ENCODE measurements at regions not wholly inside any gene's neighbourhood (a gene's known extent, or its start where the extent isn't known, plus 50 kb on each side); places are given as distances from the start of the nearest gene placed in this dataset.

DNA sequence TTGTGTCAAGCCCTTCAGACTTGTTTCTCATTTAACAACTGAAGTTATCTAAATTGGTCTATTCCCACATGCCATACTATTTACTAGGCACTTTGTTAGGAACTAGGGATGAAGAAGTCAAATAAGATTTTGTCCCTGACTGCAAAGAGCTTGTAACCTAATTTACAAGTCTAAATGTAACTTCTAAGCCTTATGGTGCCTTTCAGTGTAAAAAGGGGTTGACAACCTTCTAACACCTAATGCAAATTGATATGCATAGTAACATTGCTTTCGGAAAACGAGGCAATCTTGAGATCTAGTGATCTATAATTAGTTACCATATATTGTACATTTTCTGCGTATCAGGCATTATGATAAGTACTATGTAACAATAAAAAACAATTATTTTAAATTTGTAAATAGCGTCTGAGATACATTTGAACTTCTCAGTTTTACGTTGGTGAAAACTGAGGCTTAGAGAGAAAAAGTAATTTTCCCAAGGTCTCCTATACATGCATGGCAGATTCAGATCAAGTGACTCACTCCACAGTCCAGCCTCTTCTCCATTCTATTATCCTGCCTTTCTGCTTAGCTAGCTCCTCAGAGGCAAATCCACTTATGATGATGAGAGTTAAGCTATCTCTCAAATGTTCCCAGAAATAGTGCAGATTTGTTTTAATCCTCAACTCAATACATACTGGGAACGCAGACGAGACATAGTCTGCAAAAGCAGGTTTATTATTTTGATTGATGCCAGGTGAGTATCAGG, 764.9 kb upstream of the SLITRK5 start:
- Histone ChIP-seq H3K4me1 (ENCODE audit: insufficient read depth, low read length, severe bottlenecking) (no peaks in the 10 kb centered on the region), H3K9me3 (ENCODE audit: low read length) (no peaks in the 10 kb centered on the region)

DNA sequence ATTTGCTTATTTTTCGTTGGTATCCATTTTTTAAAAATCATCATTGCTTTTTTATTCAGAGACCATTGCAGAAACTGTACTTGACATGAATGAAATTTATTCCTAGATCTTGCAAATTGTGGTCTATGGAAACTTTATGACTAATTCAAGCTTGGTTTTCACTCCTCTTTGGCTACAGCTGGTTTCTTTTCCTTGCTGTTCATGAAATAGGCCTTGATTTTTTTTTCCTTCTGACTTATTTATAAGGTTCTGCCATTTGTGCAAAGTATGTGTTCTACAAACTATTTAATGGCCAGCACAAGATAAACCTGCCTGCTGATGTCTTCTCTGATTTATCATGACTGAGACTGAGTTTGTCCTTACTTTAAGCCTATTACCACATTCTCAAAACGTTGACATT, 764.0 kb upstream of the SLITRK5 start:
- H3F3A ChIP-seq (ENCODE audit: insufficient read depth, low read length): no peaks in the 10 kb centered on the region
- H3K9ac ChIP-seq (ENCODE audit: low read length): no peak overlapping the region
- H3K27me3 ChIP-seq (ENCODE audit: insufficient read depth, low read length): no peaks in the 10 kb centered on the region
- H2AFZ ChIP-seq (ENCODE audit: low read length): no peak overlapping the region
- H3K4me3 ChIP-seq (ENCODE audit: low read depth, low read length, poor library complexity, severe bottlenecking): no peak overlapping the region
- no peaks in the 10 kb centered on the region for H3K4me1 ChIP-seq (ENCODE audit: insufficient read depth, low read length, severe bottlenecking)
- H3K79me2 ChIP-seq (ENCODE audit: insufficient read depth, low read length): no peaks in the 10 kb centered on the region
- no peak for TF ChIP-seq EZH2 (IDR thresholded peaks at IDR 0.05; ENCODE audit: borderline replicate concordance, low read length)
- TF ChIP-seq, protein P1, sequence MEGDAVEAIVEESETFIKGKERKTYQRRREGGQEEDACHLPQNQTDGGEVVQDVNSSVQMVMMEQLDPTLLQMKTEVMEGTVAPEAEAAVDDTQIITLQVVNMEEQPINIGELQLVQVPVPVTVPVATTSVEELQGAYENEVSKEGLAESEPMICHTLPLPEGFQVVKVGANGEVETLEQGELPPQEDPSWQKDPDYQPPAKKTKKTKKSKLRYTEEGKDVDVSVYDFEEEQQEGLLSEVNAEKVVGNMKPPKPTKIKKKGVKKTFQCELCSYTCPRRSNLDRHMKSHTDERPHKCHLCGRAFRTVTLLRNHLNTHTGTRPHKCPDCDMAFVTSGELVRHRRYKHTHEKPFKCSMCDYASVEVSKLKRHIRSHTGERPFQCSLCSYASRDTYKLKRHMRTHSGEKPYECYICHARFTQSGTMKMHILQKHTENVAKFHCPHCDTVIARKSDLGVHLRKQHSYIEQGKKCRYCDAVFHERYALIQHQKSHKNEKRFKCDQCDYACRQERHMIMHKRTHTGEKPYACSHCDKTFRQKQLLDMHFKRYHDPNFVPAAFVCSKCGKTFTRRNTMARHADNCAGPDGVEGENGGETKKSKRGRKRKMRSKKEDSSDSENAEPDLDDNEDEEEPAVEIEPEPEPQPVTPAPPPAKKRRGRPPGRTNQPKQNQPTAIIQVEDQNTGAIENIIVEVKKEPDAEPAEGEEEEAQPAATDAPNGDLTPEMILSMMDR (IDR thresholded peaks at IDR 0.05; ENCODE audit: low read length): no peak
- H3K9me2 ChIP-seq (ENCODE audit: low read depth, low read length): no peaks in the 10 kb centered on the region
- no peaks in the 10 kb centered on the region for H3K36me3 ChIP-seq (ENCODE audit: insufficient read depth, low read length)
- no peak overlapping the region for H3K27ac ChIP-seq (ENCODE audit: low read depth, low read length, poor library complexity, severe bottlenecking)
- no peaks in the 10 kb centered on the region for H3K9me3 ChIP-seq (ENCODE audit: low read length)
- no peak overlapping the region for H3K4me2 ChIP-seq (ENCODE audit: low read length)
- H4K20me1 ChIP-seq (ENCODE audit: insufficient read depth, low read length): no peaks in the 10 kb centered on the region

More for the DNA sequence above, 764.9 kb upstream of the SLITRK5 start:
- Histone ChIP-seq H3K9ac (ENCODE audit: low read length) (no peak overlapping the region), H3K9me2 (ENCODE audit: low read depth, low read length) (no peaks in the 10 kb centered on the region), H3K27me3 (ENCODE audit: insufficient read depth, low read length) (no peaks in the 10 kb centered on the region), H3K27ac (ENCODE audit: low read depth, low read length, poor library complexity, severe bottlenecking) (no peak overlapping the region), H3K4me3 (ENCODE audit: low read depth, low read length, poor library complexity, severe bottlenecking) (no peak overlapping the region), H3K79me2 (ENCODE audit: insufficient read depth, low read length) (no peaks in the 10 kb centered on the region), H2AFZ (ENCODE audit: low read length) (no peak overlapping the region), H4K20me1 (ENCODE audit: insufficient read depth, low read length) (no peaks in the 10 kb centered on the region), H3K36me3 (ENCODE audit: insufficient read depth, low read length) (no peaks in the 10 kb centered on the region), H3F3A (ENCODE audit: insufficient read depth, low read length) (no peaks in the 10 kb centered on the region), H3K4me2 (ENCODE audit: low read length) (no peak overlapping the region)
- TF ChIP-seq EZH2 (IDR thresholded peaks at IDR 0.05; ENCODE audit: borderline replicate concordance, low read length): no peak
- TF ChIP-seq, protein P1 (IDR thresholded peaks at IDR 0.05; ENCODE audit: low read length): no peak

DNA sequence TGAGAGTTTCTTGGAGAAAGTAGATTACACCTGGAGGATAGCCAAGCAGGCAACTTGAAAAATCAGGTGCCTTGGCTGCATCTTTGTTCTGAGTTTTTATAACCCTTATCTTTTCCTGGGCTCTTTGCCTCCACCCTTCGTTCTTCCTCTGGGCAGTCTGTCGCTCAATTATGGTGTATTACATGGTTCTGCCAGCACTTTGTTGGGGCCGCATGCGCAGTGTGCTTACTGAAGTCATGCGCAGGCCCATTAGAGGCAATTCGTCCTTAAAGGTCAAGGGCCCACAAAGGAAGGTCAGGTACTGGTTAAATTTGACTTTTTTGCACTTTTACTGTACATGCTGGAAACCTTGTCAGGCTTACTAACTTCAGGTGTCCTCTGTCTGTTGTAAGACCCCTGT, 761.9 kb upstream of the SLITRK5 start:
- H3K36me3 ChIP-seq (ENCODE audit: insufficient read depth, low read length): no peaks in the 10 kb centered on the region
- no peaks in the 10 kb centered on the region for H3K27me3 ChIP-seq (ENCODE audit: insufficient read depth, low read length)
- no peak overlapping the region for H3K4me3 ChIP-seq (ENCODE audit: low read depth, low read length, poor library complexity, severe bottlenecking)

More for the DNA sequence above, 761.9 kb upstream of the SLITRK5 start:
- no peaks in the 10 kb centered on the region for H4K20me1 ChIP-seq (ENCODE audit: insufficient read depth, low read length)
- H3K27ac ChIP-seq (ENCODE audit: low read depth, low read length, poor library complexity, severe bottlenecking): no peak overlapping the region
- H3F3A ChIP-seq (ENCODE audit: insufficient read depth, low read length): no peaks in the 10 kb centered on the region
- H3K9me2 ChIP-seq (ENCODE audit: low read depth, low read length): no peaks in the 10 kb centered on the region
- TF ChIP-seq, protein P1 (IDR thresholded peaks at IDR 0.05; ENCODE audit: low read length): no peak
- TF ChIP-seq EZH2 (IDR thresholded peaks at IDR 0.05; ENCODE audit: borderline replicate concordance, low read length): no peak
- H3K9me3 ChIP-seq (ENCODE audit: low read length): no peaks in the 10 kb centered on the region
- no peak overlapping the region for H2AFZ ChIP-seq (ENCODE audit: low read length)
- H3K9ac ChIP-seq (ENCODE audit: low read length): no peak overlapping the region
- no peaks in the 10 kb centered on the region for H3K4me1 ChIP-seq (ENCODE audit: insufficient read depth, low read length, severe bottlenecking)
- no peaks in the 10 kb centered on the region for H3K79me2 ChIP-seq (ENCODE audit: insufficient read depth, low read length)
- no peak overlapping the region for H3K4me2 ChIP-seq (ENCODE audit: low read length)

Data from OCI-LY1 (cell line).